Caco-2 (cell line): ENCODE measurements at regions not wholly inside any gene's neighbourhood (a gene's known extent, or its start where the extent isn't known, plus 50 kb on each side); places are given as distances from the start of the nearest gene placed in this dataset.

Experiments
- BruUV-seq: library from RNA; stranded (reverse); fragments of 400-500 nt; replicated peaks from 2 replicates; lab custom pipeline; 2021; lab: Mats Ljungman, UMichigan
- CTCF ChIA-PET: fragments of 300-600 bp; sonication (Branson Sonifier 250); formaldehyde crosslinking; loops from one replicate; lab custom pipeline; 2022; ENCODE audit warnings: antibody characterized with exemption; lab: Charles Lee
- POLR2A ChIA-PET: fragments of 300-600 bp; sonication (Branson Sonifier 250); formaldehyde crosslinking; loops from one replicate; lab custom pipeline; 2022; ENCODE audit warnings: antibody characterized with exemption; lab: Charles Lee
- DNase-seq, 2 experiments: peaks; one replicate each; pipeline versions ENCODE4 v3.0.0 to v3.0.0-alpha.2; 2020 to 2022
- H3K27me3 ChIP-seq: replicated peaks from 2 replicates; pipeline ENCODE4 v1.6.0; 2011; ENCODE audit warnings: low read length; ENCODE audit not compliant: control insufficient read depth, insufficient read depth
- H3K36me3 ChIP-seq: 2 replicates; pipeline ENCODE4 v1.5.1; 2011; ENCODE audit warnings: low read length; ENCODE audit not compliant: control insufficient read depth, insufficient read depth
- H3K4me1 ChIP-seq: fragments of 250-450 bp; sonication (Bioruptor Pico); 2 replicates; pipeline ENCODE4 v1.5.1; 2020; ENCODE audit warnings: mild to moderate bottlenecking
- H3K4me3 ChIP-seq: 2 replicates; pipeline ENCODE4 v1.5.1; 2011; ENCODE audit warnings: low read depth, mild to moderate bottlenecking, control low read depth, low read length
- H3K9me3 ChIP-seq: fragments of 250-450 bp; sonication (Bioruptor Pico); 2 replicates; pipeline ENCODE4 v1.5.1; 2020; ENCODE audit warnings: mild to moderate bottlenecking, moderate library complexity
- H3K27ac Mint-ChIP-seq: one replicate; pipeline ENCODE4 v1.8.0; 2022; ENCODE audit warnings: mixed read lengths; ENCODE audit not compliant: unreplicated experiment
- H3K27me3 Mint-ChIP-seq: one replicate; pipeline ENCODE4 v1.8.0; 2022; ENCODE audit warnings: mixed read lengths; ENCODE audit not compliant: insufficient read depth, unreplicated experiment
- H3K36me3 Mint-ChIP-seq: one replicate; pipeline ENCODE4 v1.8.0; 2022; ENCODE audit warnings: mild to moderate bottlenecking, mixed read lengths; ENCODE audit not compliant: insufficient read depth, unreplicated experiment
- H3K4me1 Mint-ChIP-seq: one replicate; pipeline ENCODE4 v1.8.0; 2022; ENCODE audit warnings: low read depth, mixed read lengths; ENCODE audit not compliant: unreplicated experiment
- H3K4me3 Mint-ChIP-seq: one replicate; pipeline ENCODE4 v1.8.0; 2022; ENCODE audit warnings: mild to moderate bottlenecking, moderate library complexity, mixed read lengths; ENCODE audit not compliant: unreplicated experiment
- H3K9me3 Mint-ChIP-seq: one replicate; pipeline ENCODE4 v1.8.0; 2022; ENCODE audit warnings: mixed read lengths; ENCODE audit not compliant: unreplicated experiment
- CTCF ChIP-seq, 2 experiments: fragments of 200-600 bp in 1 of 2; IDR thresholded peaks; 1 replicate in 1 of 2; 2 replicates in 1 of 2; pipeline versions ENCODE4 v1.5.1 to v1.8.0; 2011 to 2022; ENCODE audit warnings: antibody characterized with exemption in 1 of 2, control low read depth in 1 of 2, inconsistent platforms in 1 of 2, low read depth in 1 of 2, low read length in 1 of 2, mild to moderate bottlenecking in 1 of 2, moderate library complexity in 1 of 2; ENCODE audit not compliant: insufficient read depth in 1 of 2, severe bottlenecking in 1 of 2, unreplicated experiment in 1 of 2
- intact Hi-C: fragments of 100-400 bp; cut with micrococcal nuclease; formaldehyde crosslinking; loops from one replicate; pipeline ENCODE4 v1.10.0; 2022; ENCODE audit not compliant: unreplicated experiment

GRCh38 chr6:67563671-67564070, 1071.4 kb upstream of the ADGRB3 start:
- intact Hi-C loops, result no loop called here
- H3K9me3 Mint-ChIP-seq, result no peaks in the 10 kb centered on the region
- H3K4me3 Mint-ChIP-seq, result no peak overlapping the region
- no peak for TF ChIP-seq CTCF (IDR thresholded peaks at IDR 0.05; ENCODE audit: insufficient read depth in 1 of 2, low read depth in 1 of 2, low read length in 1 of 2, severe bottlenecking in 1 of 2, unreplicated experiment in 1 of 2)
- Histone ChIP-seq H3K4me1 (no peaks in the 10 kb centered on the region), H3K9me3 (no peaks in the 10 kb centered on the region), H3K27me3 (no peaks in the 10 kb centered on the region), H3K4me3 (no peak overlapping the region), H3K36me3 (no peaks in the 10 kb centered on the region)
- H3K4me1 Mint-ChIP-seq, result no peaks in the 10 kb centered on the region
- no peaks in the 10 kb centered on the region for H3K36me3 Mint-ChIP-seq
- H3K27ac Mint-ChIP-seq, result no peak overlapping the region
- POLR2A ChIA-PET, result no interaction called here
- DNase-seq, result no peak
- no peaks in the 10 kb centered on the region for H3K27me3 Mint-ChIP-seq
- CTCF ChIA-PET, result no interaction called here
- no TSS peak for BruUV-seq

DNA sequence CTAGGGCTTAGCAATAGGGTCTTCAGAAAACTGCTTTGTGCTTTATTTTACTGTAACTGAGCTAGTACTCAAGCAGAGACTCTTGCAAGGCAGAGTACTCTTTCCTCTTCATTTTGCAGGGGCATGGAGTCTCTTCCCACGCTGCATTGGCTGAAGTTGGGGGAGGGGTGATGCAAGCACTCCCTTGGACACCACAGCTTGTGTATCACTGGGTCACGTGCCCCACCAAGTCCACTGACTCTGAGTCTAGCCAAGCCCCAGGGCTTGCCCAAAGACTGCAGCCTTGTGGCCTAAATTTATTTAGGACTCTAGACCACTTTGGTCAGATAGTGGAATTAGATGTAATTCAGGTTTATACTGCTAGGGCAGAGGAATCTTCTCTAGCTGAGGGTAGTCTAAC, 1075.0 kb upstream of the ADGRB3 start:
- H3K36me3 ChIP-seq, result no peaks in the 10 kb centered on the region
- no peaks in the 10 kb centered on the region for H3K36me3 Mint-ChIP-seq
- no peak overlapping the region for H3K4me3 Mint-ChIP-seq
- H3K4me3 ChIP-seq, result no peak overlapping the region
- intact Hi-C loops, result no loop called here
- H3K27ac Mint-ChIP-seq, result no peak overlapping the region
- ChIA-PET CTCF (no interaction called here), POLR2A (no interaction called here)
- H3K9me3 ChIP-seq, result no peaks in the 10 kb centered on the region
- DNase-seq, result no peak
- no peaks in the 10 kb centered on the region for H3K4me1 ChIP-seq
- peaks cover 23% of the 10 kb centered on the region for H3K9me3 Mint-ChIP-seq
- H3K4me1 Mint-ChIP-seq, result no peaks in the 10 kb centered on the region
- TF ChIP-seq CTCF (IDR thresholded peaks at IDR 0.05; ENCODE audit: insufficient read depth in 1 of 2, low read depth in 1 of 2, low read length in 1 of 2, severe bottlenecking in 1 of 2, unreplicated experiment in 1 of 2), result no peak
- H3K27me3 ChIP-seq, result no peaks in the 10 kb centered on the region
- BruUV-seq, result no TSS peak
- H3K27me3 Mint-ChIP-seq, result no peaks in the 10 kb centered on the region

GRCh38 chr6:67558985-67559384, 1076.1 kb upstream of the ADGRB3 start:
- no peak for TF ChIP-seq CTCF (IDR thresholded peaks at IDR 0.05; ENCODE audit: insufficient read depth in 1 of 2, low read depth in 1 of 2, low read length in 1 of 2, severe bottlenecking in 1 of 2, unreplicated experiment in 1 of 2)
- no peaks in the 10 kb centered on the region for H3K27me3 ChIP-seq
- BruUV-seq, result no TSS peak
- H3K9me3 Mint-ChIP-seq, result peaks cover 27% of the 10 kb centered on the region
- ChIA-PET POLR2A (no interaction called here), CTCF (no interaction called here)
- H3K4me1 Mint-ChIP-seq, result no peaks in the 10 kb centered on the region
- no peak overlapping the region for H3K27ac Mint-ChIP-seq
- H3K4me3 ChIP-seq, result no peak overlapping the region
- H3K9me3 ChIP-seq, result no peaks in the 10 kb centered on the region
- H3K36me3 ChIP-seq, result no peaks in the 10 kb centered on the region
- no peaks in the 10 kb centered on the region for H3K27me3 Mint-ChIP-seq
- H3K4me1 ChIP-seq, result no peaks in the 10 kb centered on the region
- no peak for DNase-seq
- no peaks in the 10 kb centered on the region for H3K36me3 Mint-ChIP-seq
- intact Hi-C loops, result no loop called here
- H3K4me3 Mint-ChIP-seq, result no peak overlapping the region
